B cell (primary cell): ENCODE measurements at regions not wholly inside any gene's neighbourhood (a gene's known extent, or its start where the extent isn't known, plus 50 kb on each side); places are given as distances from the start of the nearest gene placed in this dataset.
"Not testable (repeated sequence)": the region's sequence is repeated elsewhere in the genome, so short reads cannot be mapped to it uniquely, and the experiment has no call there.

Source experiments
- CTCF ChIP-seq: fragments of 200-600 bp; IDR thresholded peaks from one replicate; pipeline ENCODE4 v1.8.0; 2022; ENCODE audit warnings: antibody characterized with exemption, mild to moderate bottlenecking
- EZH2 ChIP-seq: IDR thresholded peaks from 2 replicates; pipeline ENCODE4 v1.6.1; 2012; ENCODE audit warnings: borderline replicate concordance, low read depth, mild to moderate bottlenecking, moderate library complexity, low read length; ENCODE audit not compliant: insufficient read depth, poor library complexity, severe bottlenecking

DNA sequence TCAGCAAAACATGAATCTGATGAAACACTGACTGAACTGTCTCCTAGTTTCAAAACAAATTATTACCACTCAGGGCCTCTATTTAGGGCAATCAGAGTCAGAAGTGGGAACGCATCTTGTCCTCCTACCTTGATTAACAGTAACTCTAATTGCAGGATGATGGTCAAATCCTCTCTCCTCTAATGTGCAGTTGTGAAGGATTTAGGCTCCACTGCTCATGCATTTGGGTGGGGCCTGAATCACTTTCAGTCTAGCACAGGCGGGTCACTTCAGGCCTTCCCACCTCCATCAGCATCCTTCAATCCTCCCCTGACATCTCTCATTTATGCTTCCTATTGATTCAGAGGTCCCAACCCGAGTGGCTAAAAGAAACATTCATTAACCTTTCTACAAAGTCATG lies 67.5 kb upstream of the AGAP9 start:
- not testable (repeated sequence) for TF ChIP-seq CTCF, EZH2
